Neural cell (in vitro differentiated cells): ENCODE measurements at regions not wholly inside any gene's neighbourhood (a gene's known extent, or its start where the extent isn't known, plus 50 kb on each side); places are given as distances from the start of the nearest gene placed in this dataset.

Experiments
- H2AFZ ChIP-seq: fragments of 200-600, 300-800 bp; sonication (generic), shearing (Covaris generic); 2 replicates; pipeline ENCODE4 v1.6.0; 2014; ENCODE audit warnings: low read depth, mild to moderate bottlenecking, antibody characterized with exemption, low read length, moderate library complexity
- H3F3A ChIP-seq: fragments of 200-600 bp; shearing (Covaris generic); 2 replicates; pipeline ENCODE4 v1.6.1; 2016; ENCODE audit warnings: mild to moderate bottlenecking, moderate library complexity, mixed read lengths, antibody characterized with exemption, low read length; ENCODE audit not compliant: insufficient read depth, poor library complexity, severe bottlenecking
- H3K27ac ChIP-seq: fragments of 200-600, 300-800 bp; sonication (generic), shearing (Covaris generic); 2 replicates; pipeline ENCODE4 v1.5.1; 2014; ENCODE audit warnings: mild to moderate bottlenecking, low read length, moderate library complexity
- H3K27me3 ChIP-seq: fragments of 300-800, 200-600 bp; sonication (generic), shearing (Covaris generic); 2 replicates; pipeline ENCODE4 v1.6.0; 2014; ENCODE audit warnings: mild to moderate bottlenecking, low read depth, low read length, moderate library complexity; ENCODE audit not compliant: insufficient read depth
- H3K36me3 ChIP-seq: fragments of 300-800, 200-600 bp; sonication (generic), shearing (Covaris generic); 2 replicates; pipeline ENCODE4 v1.5.1; 2014; ENCODE audit warnings: mild to moderate bottlenecking, antibody characterized with exemption, low read length, moderate library complexity; ENCODE audit not compliant: insufficient read depth
- H3K4me2 ChIP-seq: fragments of 300-800, 200-600 bp; sonication (generic), shearing (Covaris generic); 2 replicates; pipeline ENCODE4 v1.6.0; 2014; ENCODE audit warnings: mild to moderate bottlenecking, low read length
- H3K4me3 ChIP-seq: fragments of 300-800, 200-600 bp; sonication (generic), shearing (Covaris generic); 2 replicates; pipeline ENCODE4 v1.5.1; 2014; ENCODE audit warnings: mild to moderate bottlenecking, low read length, moderate library complexity
- H3K79me2 ChIP-seq: fragments of 200-600 bp; shearing (Covaris generic); replicated peaks from 2 replicates; pipeline ENCODE4 v1.6.0; 2014; ENCODE audit warnings: mild to moderate bottlenecking, low read length, moderate library complexity; ENCODE audit not compliant: insufficient read depth
- H3K9ac ChIP-seq: fragments of 300-800, 200-600 bp; sonication (generic), shearing (Covaris generic); 2 replicates; pipeline ENCODE4 v1.6.1; 2016; ENCODE audit warnings: mild to moderate bottlenecking, low read length, mixed read lengths
- H3K9me2 ChIP-seq: fragments of 200-600 bp; shearing (Covaris generic); 2 replicates; pipeline ENCODE4 v1.6.1; 2016; ENCODE audit warnings: mild to moderate bottlenecking, low read length, mixed read lengths; ENCODE audit not compliant: insufficient read depth
- H3K9me3 ChIP-seq: fragments of 200-600, 300-800 bp; sonication (generic), shearing (Covaris generic); 2 replicates; pipeline ENCODE4 v1.6.1; 2016; ENCODE audit warnings: mild to moderate bottlenecking, mixed run types, low read length, moderate library complexity, mixed read lengths
- H4K20me1 ChIP-seq: fragments of 200-600 bp; shearing (Covaris generic); 2 replicates; pipeline ENCODE4 v1.6.1; 2016; ENCODE audit warnings: mild to moderate bottlenecking, mixed run types; ENCODE audit not compliant: insufficient read depth
- EP300 ChIP-seq: fragments of 450-650 bp; conservative IDR thresholded peaks from 2 replicates; pipeline ENCODE4 v1.6.1; 2014; ENCODE audit warnings: antibody characterized with exemption, mild to moderate bottlenecking, moderate library complexity; ENCODE audit not compliant: poor library complexity, severe bottlenecking
- EZH2 ChIP-seq: fragments of 200-600, 300-800 bp; shearing (Covaris generic), sonication (generic); IDR thresholded peaks from 2 replicates; pipeline ENCODE4 v1.6.1; 2014; ENCODE audit warnings: antibody characterized with exemption, low read length, borderline replicate concordance, mild to moderate bottlenecking; ENCODE audit not compliant: insufficient read depth, poor library complexity, severe bottlenecking
- MXI1 ChIP-seq: fragments of 450-650 bp; conservative IDR thresholded peaks from 2 replicates; pipeline ENCODE4 v1.6.1; 2014; ENCODE audit warnings: antibody characterized with exemption, mild to moderate bottlenecking; ENCODE audit not compliant: poor library complexity, severe bottlenecking
- POLR2AphosphoS5 ChIP-seq: IDR thresholded peaks from 2 replicates; pipeline ENCODE4 v1.6.1; 2012
- RAD21 ChIP-seq: fragments of 450-650 bp; conservative IDR thresholded peaks from 2 replicates; pipeline ENCODE4 v1.6.1; 2014; ENCODE audit warnings: antibody characterized with exemption, mild to moderate bottlenecking, moderate library complexity
- REST ChIP-seq: IDR thresholded peaks from 2 replicates; pipeline ENCODE4 v1.6.1; 2012; ENCODE audit warnings: borderline replicate concordance
- SMC3 ChIP-seq: fragments of 450-650 bp; conservative IDR thresholded peaks from 2 replicates; pipeline ENCODE4 v1.6.1; 2014; ENCODE audit warnings: antibody characterized with exemption, mild to moderate bottlenecking, moderate library complexity; ENCODE audit not compliant: poor library complexity
- TAF1 ChIP-seq: IDR thresholded peaks from 2 replicates; pipeline ENCODE4 v1.6.1; 2012; ENCODE audit warnings: low read depth
- TF ChIP-seq, protein P1 (sequence below): fragments of 450-650 bp; IDR thresholded peaks from 2 replicates; pipeline ENCODE4 v1.5.1; 2014; ENCODE audit warnings: antibody characterized with exemption, mild to moderate bottlenecking, moderate library complexity; ENCODE audit not compliant: poor library complexity, severe bottlenecking

GRCh38 chr16:16956376-16956775 lies 514.4 kb downstream of the XYLT1 start:
- H3K4me3 ChIP-seq: no peak overlapping the region
- no peak overlapping the region for H2AFZ ChIP-seq
- H3K9me2 ChIP-seq: no peaks in the 10 kb centered on the region
- H3K9ac ChIP-seq: no peak overlapping the region
- no peaks in the 10 kb centered on the region for H4K20me1 ChIP-seq
- H3K27me3 ChIP-seq: no peaks in the 10 kb centered on the region
- H3F3A ChIP-seq: no peaks in the 10 kb centered on the region
- H3K79me2 ChIP-seq: no peaks in the 10 kb centered on the region
- H3K36me3 ChIP-seq: no peaks in the 10 kb centered on the region
- no peak overlapping the region for H3K27ac ChIP-seq
- no peaks in the 10 kb centered on the region for H3K9me3 ChIP-seq
- H3K4me2 ChIP-seq: no peak overlapping the region
- no peak for TF ChIP-seq REST
- TF ChIP-seq RAD21: no peak
- TF ChIP-seq EZH2: no peak
- TF ChIP-seq SMC3: no peak
- no peak for TF ChIP-seq EP300
- TF ChIP-seq, protein P1, sequence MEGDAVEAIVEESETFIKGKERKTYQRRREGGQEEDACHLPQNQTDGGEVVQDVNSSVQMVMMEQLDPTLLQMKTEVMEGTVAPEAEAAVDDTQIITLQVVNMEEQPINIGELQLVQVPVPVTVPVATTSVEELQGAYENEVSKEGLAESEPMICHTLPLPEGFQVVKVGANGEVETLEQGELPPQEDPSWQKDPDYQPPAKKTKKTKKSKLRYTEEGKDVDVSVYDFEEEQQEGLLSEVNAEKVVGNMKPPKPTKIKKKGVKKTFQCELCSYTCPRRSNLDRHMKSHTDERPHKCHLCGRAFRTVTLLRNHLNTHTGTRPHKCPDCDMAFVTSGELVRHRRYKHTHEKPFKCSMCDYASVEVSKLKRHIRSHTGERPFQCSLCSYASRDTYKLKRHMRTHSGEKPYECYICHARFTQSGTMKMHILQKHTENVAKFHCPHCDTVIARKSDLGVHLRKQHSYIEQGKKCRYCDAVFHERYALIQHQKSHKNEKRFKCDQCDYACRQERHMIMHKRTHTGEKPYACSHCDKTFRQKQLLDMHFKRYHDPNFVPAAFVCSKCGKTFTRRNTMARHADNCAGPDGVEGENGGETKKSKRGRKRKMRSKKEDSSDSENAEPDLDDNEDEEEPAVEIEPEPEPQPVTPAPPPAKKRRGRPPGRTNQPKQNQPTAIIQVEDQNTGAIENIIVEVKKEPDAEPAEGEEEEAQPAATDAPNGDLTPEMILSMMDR: no peak
- no peak for TF ChIP-seq MXI1
- no peak for TF ChIP-seq POLR2AphosphoS5
- TF ChIP-seq TAF1: no peak

DNA sequence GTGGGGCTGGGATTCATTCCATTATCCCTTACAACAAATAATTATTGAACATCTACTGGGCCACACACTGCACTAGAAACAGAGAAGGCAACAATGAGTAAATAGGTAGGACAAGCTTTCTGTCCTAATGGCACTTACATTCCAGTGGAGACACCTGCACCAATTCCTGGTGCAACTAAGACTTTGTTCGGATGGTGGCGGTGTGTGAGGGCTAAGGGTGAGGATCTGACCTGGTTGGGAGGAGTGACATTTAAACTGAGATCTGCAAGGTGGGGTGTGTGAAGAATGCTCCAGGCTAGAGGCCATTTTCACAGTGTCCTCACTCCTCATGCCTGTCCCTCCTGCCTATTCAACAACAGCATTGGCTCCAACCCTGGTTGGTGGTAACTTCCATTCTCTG lies 510.0 kb downstream of the XYLT1 start:
- no peaks in the 10 kb centered on the region for H3K9me3 ChIP-seq
- TF ChIP-seq SMC3: no peak
- TF ChIP-seq POLR2AphosphoS5: no peak
- TF ChIP-seq REST: no peak
- TF ChIP-seq RAD21: no peak
- no peak for TF ChIP-seq TAF1
- TF ChIP-seq EP300: no peak
- no peak for TF ChIP-seq MXI1
- TF ChIP-seq EZH2: no peak
- TF ChIP-seq, protein P1: no peak

More for the DNA sequence above, 510.0 kb downstream of the XYLT1 start:
- no peaks in the 10 kb centered on the region for H3F3A ChIP-seq
- no peaks in the 10 kb centered on the region for H3K79me2 ChIP-seq
- H3K9ac ChIP-seq: no peak overlapping the region
- no peak overlapping the region for H3K27ac ChIP-seq
- no peak overlapping the region for H3K4me2 ChIP-seq
- H4K20me1 ChIP-seq: no peaks in the 10 kb centered on the region
- H2AFZ ChIP-seq: no peak overlapping the region
- no peaks in the 10 kb centered on the region for H3K27me3 ChIP-seq
- H3K36me3 ChIP-seq: no peaks in the 10 kb centered on the region
- no peak overlapping the region for H3K4me3 ChIP-seq
- H3K9me2 ChIP-seq: no peaks in the 10 kb centered on the region
